Naive thymus-derived CD8-positive, alpha-beta T cell (primary cell): ENCODE measurements at regions not wholly inside any gene's neighbourhood (a gene's known extent, or its start where the extent isn't known, plus 50 kb on each side); places are given as distances from the start of the nearest gene placed in this dataset.

Source experiments
- ATAC-seq, 2 donors: fragments of 150-1000 bp; cut with Tn5 transposase in 1 of 2; sonication (Bioruptor Pico), chemical (Tn5 transposase) in 1 of 2; 1 replicate in 1 of 2; 2 replicates in 1 of 2; pipeline ENCODE4 v1.10.0; 2021; ENCODE audit warnings: mild to moderate bottlenecking in 2 of 2, moderate library complexity in 2 of 2
- POLR2A ChIA-PET: fragments of 350-600 bp; sonication (Branson Sonifier 250); formaldehyde crosslinking; loops from one replicate; lab custom pipeline; 2021; ENCODE audit warnings: antibody characterized with exemption; lab: Charles Lee
- DNase-seq, 10 donors: peaks; one replicate each; pipeline versions ENCODE4 v3.0.0 to v3.0.0-alpha.2; 2020 to 2022
- H3K27ac Mint-ChIP-seq, 10 donors: one replicate each; pipeline ENCODE4 v1.8.0; 2020 to 2022; ENCODE audit warnings: mild to moderate bottlenecking in 10 of 10, mixed read lengths in 10 of 10, moderate library complexity in 4 of 10, inconsistent platforms in 1 of 10
- H3K27me3 Mint-ChIP-seq, 5 donors: one replicate each; pipeline ENCODE4 v1.8.0; 2021 to 2022; ENCODE audit warnings: mixed read lengths in 5 of 5
- H3K36me3 Mint-ChIP-seq, 3 donors: one replicate each; pipeline ENCODE4 v1.8.0; 2020 to 2022; ENCODE audit warnings: mixed read lengths in 3 of 3, mild to moderate bottlenecking in 2 of 3, inconsistent platforms in 1 of 3
- H3K4me1 Mint-ChIP-seq, 4 donors: one replicate each; pipeline ENCODE4 v1.8.0; 2021 to 2022; ENCODE audit warnings: mixed read lengths in 4 of 4
- H3K4me3 Mint-ChIP-seq, 10 donors: one replicate each; pipeline ENCODE4 v1.8.0; 2020 to 2022; ENCODE audit warnings: mild to moderate bottlenecking in 10 of 10, mixed read lengths in 10 of 10, moderate library complexity in 6 of 10, inconsistent platforms in 1 of 10
- H3K9me3 Mint-ChIP-seq, 9 donors: one replicate each; pipeline ENCODE4 v1.8.0; 2020 to 2022; ENCODE audit warnings: mixed read lengths in 9 of 9, mild to moderate bottlenecking in 3 of 9, inconsistent platforms in 1 of 9, moderate library complexity in 1 of 9

GRCh38 chr11:116257092-116257491 lies 515.7 kb downstream of the BUD13 start:
- peaks cover 0 to 4% (median 0%) of the 10 kb centered on the region in 9 donors for H3K9me3 Mint-ChIP-seq
- ATAC-seq: no peak
- DNase-seq: no peak
- H3K4me3 Mint-ChIP-seq: no peak overlapping the region
- peaks cover 4 to 24% (median 9%) of the 10 kb centered on the region in 5 donors for H3K27me3 Mint-ChIP-seq
- H3K36me3 Mint-ChIP-seq: no peaks in the 10 kb centered on the region
- no peak overlapping the region for H3K27ac Mint-ChIP-seq
- POLR2A ChIA-PET: no interaction called here
- no peaks in the 10 kb centered on the region for H3K4me1 Mint-ChIP-seq

GRCh38 chr11:116256215-116256614 lies 516.6 kb downstream of the BUD13 start:
- POLR2A ChIA-PET: no interaction called here
- ATAC-seq: no peak
- H3K27ac Mint-ChIP-seq: no peak overlapping the region
- H3K36me3 Mint-ChIP-seq: no peaks in the 10 kb centered on the region
- H3K4me1 Mint-ChIP-seq: no peaks in the 10 kb centered on the region
- H3K9me3 Mint-ChIP-seq: peaks cover 0 to 4% (median 0%) of the 10 kb centered on the region in 9 donors
- H3K27me3 Mint-ChIP-seq: peaks cover 2 to 24% (median 9%) of the 10 kb centered on the region in 5 donors
- no peak for DNase-seq
- H3K4me3 Mint-ChIP-seq: no peak overlapping the region

GRCh38 chr11:116255321-116255953 lies 517.4 kb downstream of the BUD13 start:
- ATAC-seq (no peak), DNase-seq (no peak)
- POLR2A ChIA-PET: no interaction called here
- H3K36me3 Mint-ChIP-seq: no peaks in the 10 kb centered on the region
- peaks cover 2 to 19% (median 6%) of the 10 kb centered on the region in 5 donors for H3K27me3 Mint-ChIP-seq
- peaks cover 0 to 9% (median 3%) of the 10 kb centered on the region in 9 donors for H3K9me3 Mint-ChIP-seq
- H3K4me1 Mint-ChIP-seq: no peaks in the 10 kb centered on the region
- H3K4me3 Mint-ChIP-seq: no peak overlapping the region
- peak overlapping the region in 1 of 10 donors; percentile 1 for H3K27ac Mint-ChIP-seq

- ATAC-seq (no peak), DNase-seq (no peak)
- H3K9me3 Mint-ChIP-seq: peaks cover 0 to 10% (median 3%) of the 10 kb centered on the region in 9 donors
- H3K4me3 Mint-ChIP-seq: no peak overlapping the region
- H3K27me3 Mint-ChIP-seq: peaks cover 0 to 11% (median 3%) of the 10 kb centered on the region in 5 donors
- no peak overlapping the region for H3K27ac Mint-ChIP-seq
- H3K36me3 Mint-ChIP-seq: no peaks in the 10 kb centered on the region
- H3K4me1 Mint-ChIP-seq: no peaks in the 10 kb centered on the region
- POLR2A ChIA-PET: no interaction called here
These were observed 522.6 kb downstream of the BUD13 start for GRCh38 chr11:116250155-116250554.

GRCh38 chr11:116249561-116249960 lies 523.2 kb downstream of the BUD13 start:
- no peak overlapping the region for H3K4me3 Mint-ChIP-seq
- ATAC-seq (no peak), DNase-seq (no peak)
- H3K9me3 Mint-ChIP-seq: peaks cover 0 to 10% (median 3%) of the 10 kb centered on the region in 9 donors
- POLR2A ChIA-PET: no interaction called here
- no peak overlapping the region for H3K27ac Mint-ChIP-seq
- H3K27me3 Mint-ChIP-seq: peaks cover 0 to 11% (median 3%) of the 10 kb centered on the region in 5 donors
- H3K36me3 Mint-ChIP-seq: no peaks in the 10 kb centered on the region
- no peaks in the 10 kb centered on the region for H3K4me1 Mint-ChIP-seq

- POLR2A ChIA-PET: no interaction called here
- Mint-ChIP-seq H3K4me3 (no peak overlapping the region), H3K27me3 (peaks cover 0 to 9% (median 1%) of the 10 kb centered on the region in 5 donors), H3K9me3 (peaks cover 0 to 4% (median 0%) of the 10 kb centered on the region in 9 donors), H3K36me3 (no peaks in the 10 kb centered on the region), H3K4me1 (no peaks in the 10 kb centered on the region), H3K27ac (no peak overlapping the region)
- no peak for DNase-seq
- ATAC-seq: no peak
These were observed 527.9 kb downstream of the BUD13 start for GRCh38 chr11:116244889-116245288.

- no peak for ATAC-seq
- H3K27me3 Mint-ChIP-seq: peaks cover 0 to 9% (median 1%) of the 10 kb centered on the region in 5 donors
- H3K4me1 Mint-ChIP-seq: no peaks in the 10 kb centered on the region
- POLR2A ChIA-PET: no interaction called here
- H3K36me3 Mint-ChIP-seq: no peaks in the 10 kb centered on the region
- H3K27ac Mint-ChIP-seq: no peak overlapping the region
- H3K4me3 Mint-ChIP-seq: no peak overlapping the region
- no peak for DNase-seq
- peaks cover 0 to 9% (median 0%) of the 10 kb centered on the region in 9 donors for H3K9me3 Mint-ChIP-seq
These were observed 528.3 kb downstream of the BUD13 start for GRCh38 chr11:116244439-116244838.

GRCh38 chr11:116243991-116244390 lies 528.8 kb downstream of the BUD13 start:
- DNase-seq (no peak), ATAC-seq (no peak)
- H3K27me3 Mint-ChIP-seq: peaks cover 0 to 9% (median 1%) of the 10 kb centered on the region in 5 donors
- no peaks in the 10 kb centered on the region for H3K4me1 Mint-ChIP-seq
- H3K9me3 Mint-ChIP-seq: peaks cover 0 to 13% (median 0%) of the 10 kb centered on the region in 9 donors
- H3K4me3 Mint-ChIP-seq: no peak overlapping the region
- H3K36me3 Mint-ChIP-seq: no peaks in the 10 kb centered on the region
- peak overlapping the region in 1 of 10 donors; percentile 42 for H3K27ac Mint-ChIP-seq
- POLR2A ChIA-PET: no interaction called here

- Mint-ChIP-seq H3K27ac (no peak overlapping the region), H3K9me3 (peaks cover 0 to 24% (median 0%) of the 10 kb centered on the region in 9 donors), H3K4me1 (no peaks in the 10 kb centered on the region), H3K4me3 (no peak overlapping the region), H3K36me3 (no peaks in the 10 kb centered on the region), H3K27me3 (peaks cover 1 to 9% (median 3%) of the 10 kb centered on the region in 5 donors)
- POLR2A ChIA-PET: no interaction called here
- DNase-seq: no peak
- no peak for ATAC-seq
These were observed 530.8 kb downstream of the BUD13 start for GRCh38 chr11:116242006-116242405.

GRCh38 chr11:116240710-116241109 lies 532.1 kb downstream of the BUD13 start:
- no peak overlapping the region for H3K27ac Mint-ChIP-seq

GRCh38 chr11:116239247-116239646 lies 533.5 kb downstream of the BUD13 start:
- Mint-ChIP-seq H3K4me3 (no peak overlapping the region), H3K36me3 (no peaks in the 10 kb centered on the region), H3K27ac (peak overlapping the region in 1 of 10 donors; percentile 72), H3K27me3 (peaks cover 0 to 11% (median 4%) of the 10 kb centered on the region in 5 donors), H3K4me1 (no peaks in the 10 kb centered on the region), H3K9me3 (peaks cover 0 to 24% (median 0%) of the 10 kb centered on the region in 9 donors)
- POLR2A ChIA-PET: no interaction called here
- no peak for DNase-seq
- no peak for ATAC-seq

More at GRCh38 chr11:116240710-116241109, 532.1 kb downstream of the BUD13 start:
- H3K36me3 Mint-ChIP-seq: no peaks in the 10 kb centered on the region
- POLR2A ChIA-PET: no interaction called here
- H3K4me1 Mint-ChIP-seq: no peaks in the 10 kb centered on the region
- DNase-seq (no peak), ATAC-seq (no peak)
- peaks cover 1 to 11% (median 5%) of the 10 kb centered on the region in 5 donors for H3K27me3 Mint-ChIP-seq
- H3K4me3 Mint-ChIP-seq: no peak overlapping the region
- H3K9me3 Mint-ChIP-seq: peaks cover 0 to 24% (median 0%) of the 10 kb centered on the region in 9 donors

- peaks cover 0 to 11% (median 9%) of the 10 kb centered on the region in 5 donors for H3K27me3 Mint-ChIP-seq
- ATAC-seq (no peak), DNase-seq (no peak)
- no peaks in the 10 kb centered on the region for H3K36me3 Mint-ChIP-seq
- POLR2A ChIA-PET: no interaction called here
- peaks cover 0 to 22% (median 0%) of the 10 kb centered on the region in 9 donors for H3K9me3 Mint-ChIP-seq
- H3K27ac Mint-ChIP-seq: no peak overlapping the region
- no peaks in the 10 kb centered on the region for H3K4me1 Mint-ChIP-seq
- H3K4me3 Mint-ChIP-seq: no peak overlapping the region
These were observed 537.7 kb downstream of the BUD13 start for GRCh38 chr11:116234989-116235568.

GRCh38 chr11:116233561-116233960 lies 539.2 kb downstream of the BUD13 start:
- H3K4me3 Mint-ChIP-seq: no peak overlapping the region
- peaks cover 0 to 18% (median 11%) of the 10 kb centered on the region in 5 donors for H3K27me3 Mint-ChIP-seq
- H3K36me3 Mint-ChIP-seq: no peaks in the 10 kb centered on the region
- peaks cover 0 to 7% (median 0%) of the 10 kb centered on the region in 9 donors for H3K9me3 Mint-ChIP-seq
- ATAC-seq (no peak), DNase-seq (no peak)
- no peak overlapping the region for H3K27ac Mint-ChIP-seq
- H3K4me1 Mint-ChIP-seq: no peaks in the 10 kb centered on the region
- POLR2A ChIA-PET: no interaction called here
